ENCODE measurements at regions not wholly inside any gene's neighbourhood (a gene's known extent, or its start where the extent isn't known, plus 50 kb on each side); places are given as distances from the start of the nearest gene placed in this dataset.

GRCh38 chr22:47445212-47445611 lies 682.8 kb downstream of the TBC1D22A start:
- DNase-seq (ENCODE audit: low read depth), result no peak

- no peak for DNase-seq (ENCODE audit: low read depth)
These were observed 682.3 kb downstream of the TBC1D22A start for GRCh38 chr22:47444746-47445065.

- DNase-seq (ENCODE audit: low read depth), result no peak
These were observed 681.6 kb downstream of the TBC1D22A start for GRCh38 chr22:47443836-47444745.

GRCh38 chr22:47442821-47443220 lies 680.4 kb downstream of the TBC1D22A start:
- DNase-seq (ENCODE audit: low read depth), result no peak

GRCh38 chr22:47439643-47440265 lies 677.3 kb downstream of the TBC1D22A start:
- DNase-seq (ENCODE audit: low read depth), result no peak

GRCh38 chr22:47437636-47438035 lies 675.2 kb downstream of the TBC1D22A start:
- no peak for DNase-seq (ENCODE audit: low read depth)

- DNase-seq (ENCODE audit: low read depth), result no peak
These were observed 674.7 kb downstream of the TBC1D22A start for GRCh38 chr22:47437110-47437509.

GRCh38 chr22:47435826-47436225 lies 673.4 kb downstream of the TBC1D22A start:
- DNase-seq (ENCODE audit: low read depth), result no peak

- no peak for DNase-seq (ENCODE audit: low read depth)
These were observed 672.7 kb downstream of the TBC1D22A start for GRCh38 chr22:47435204-47435487.

GRCh38 chr22:47434336-47435203 lies 672.1 kb downstream of the TBC1D22A start:
- no peak for DNase-seq (ENCODE audit: low read depth)

- no peak for DNase-seq (ENCODE audit: low read depth)
These were observed 671.2 kb downstream of the TBC1D22A start for GRCh38 chr22:47433627-47434026.

GRCh38 chr22:47432683-47433082 lies 670.2 kb downstream of the TBC1D22A start:
- DNase-seq (ENCODE audit: low read depth), result no peak

GRCh38 chr22:47423861-47424820 lies 661.7 kb downstream of the TBC1D22A start:
- DNase-seq (ENCODE audit: low read depth), result no peak

GRCh38 chr22:47423266-47423665 lies 660.8 kb downstream of the TBC1D22A start:
- DNase-seq (ENCODE audit: low read depth), result no peak

GRCh38 chr22:47422736-47423135 lies 660.3 kb downstream of the TBC1D22A start:
- DNase-seq (ENCODE audit: low read depth), result no peak

GRCh38 chr22:47421846-47422245 lies 659.4 kb downstream of the TBC1D22A start:
- no peak for DNase-seq (ENCODE audit: low read depth)

GRCh38 chr22:47420211-47420610 lies 657.8 kb downstream of the TBC1D22A start:
- DNase-seq (ENCODE audit: low read depth), result no peak

GRCh38 chr22:47419239-47419638 lies 656.8 kb downstream of the TBC1D22A start:
- no peak for DNase-seq (ENCODE audit: low read depth)

GRCh38 chr22:47417699-47418098 lies 655.2 kb downstream of the TBC1D22A start:
- no peak for DNase-seq (ENCODE audit: low read depth)

GRCh38 chr22:47411006-47411405 lies 648.6 kb downstream of the TBC1D22A start:
- no peak for DNase-seq (ENCODE audit: low read depth)

- DNase-seq (ENCODE audit: low read depth), result no peak
These were observed 647.3 kb downstream of the TBC1D22A start for GRCh38 chr22:47409539-47410275.

All from activated T-helper 1 cell treated with Interleukin-2 at 50 U/mL for 16 hours (primary cell).